NB4 (cell line): ENCODE measurements at regions not wholly inside any gene's neighbourhood (a gene's known extent, or its start where the extent isn't known, plus 50 kb on each side); places are given as distances from the start of the nearest gene placed in this dataset.

Experiments
- MYC ChIP-seq: IDR thresholded peaks from 2 replicates; pipeline ENCODE4 v1.6.1; 2011; ENCODE audit warnings: low read depth, low read length
- POLR2A ChIP-seq: IDR thresholded peaks from 2 replicates; pipeline ENCODE4 v1.6.1; 2011; ENCODE audit warnings: mild to moderate bottlenecking; ENCODE audit not compliant: insufficient read length; ENCODE audit errors: extremely low read depth
- TF ChIP-seq, protein P1 (sequence below): IDR thresholded peaks from one replicate; pipeline ENCODE4 v1.5.1; 2012; ENCODE audit warnings: low read depth, low read length

DNA sequence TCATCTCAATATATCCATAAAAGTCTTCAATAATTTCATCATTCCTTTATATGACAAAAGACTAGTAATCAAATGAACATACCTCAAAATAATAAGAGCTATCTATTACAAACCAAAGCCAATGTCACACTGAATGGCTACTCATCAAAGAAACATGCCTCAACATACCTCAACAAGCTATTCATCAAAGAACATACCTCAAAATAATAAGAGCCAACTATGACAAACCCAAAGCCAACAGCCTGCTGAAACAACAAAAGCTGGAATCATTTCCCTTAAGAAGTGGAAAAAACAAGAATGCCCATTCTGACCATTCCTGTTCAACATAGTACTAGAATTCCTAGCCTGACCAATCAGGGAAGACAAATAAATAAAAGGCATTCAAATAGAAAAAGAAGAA is 1373.7 kb downstream of the BRINP3 start:
- TF ChIP-seq, protein P1, sequence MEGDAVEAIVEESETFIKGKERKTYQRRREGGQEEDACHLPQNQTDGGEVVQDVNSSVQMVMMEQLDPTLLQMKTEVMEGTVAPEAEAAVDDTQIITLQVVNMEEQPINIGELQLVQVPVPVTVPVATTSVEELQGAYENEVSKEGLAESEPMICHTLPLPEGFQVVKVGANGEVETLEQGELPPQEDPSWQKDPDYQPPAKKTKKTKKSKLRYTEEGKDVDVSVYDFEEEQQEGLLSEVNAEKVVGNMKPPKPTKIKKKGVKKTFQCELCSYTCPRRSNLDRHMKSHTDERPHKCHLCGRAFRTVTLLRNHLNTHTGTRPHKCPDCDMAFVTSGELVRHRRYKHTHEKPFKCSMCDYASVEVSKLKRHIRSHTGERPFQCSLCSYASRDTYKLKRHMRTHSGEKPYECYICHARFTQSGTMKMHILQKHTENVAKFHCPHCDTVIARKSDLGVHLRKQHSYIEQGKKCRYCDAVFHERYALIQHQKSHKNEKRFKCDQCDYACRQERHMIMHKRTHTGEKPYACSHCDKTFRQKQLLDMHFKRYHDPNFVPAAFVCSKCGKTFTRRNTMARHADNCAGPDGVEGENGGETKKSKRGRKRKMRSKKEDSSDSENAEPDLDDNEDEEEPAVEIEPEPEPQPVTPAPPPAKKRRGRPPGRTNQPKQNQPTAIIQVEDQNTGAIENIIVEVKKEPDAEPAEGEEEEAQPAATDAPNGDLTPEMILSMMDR, result no peak
- no peak for TF ChIP-seq POLR2A
- no peak for TF ChIP-seq MYC
